Mammary epithelial cell (primary cell): ENCODE measurements at regions not wholly inside any gene's neighbourhood (a gene's known extent, or its start where the extent isn't known, plus 50 kb on each side); places are given as distances from the start of the nearest gene placed in this dataset.

Experiments used
- CTCF ChIP-seq, 2 donors: IDR thresholded peaks in 1 of 2; conservative IDR thresholded peaks in 1 of 2; 2 replicates each; pipeline ENCODE4 v1.5.1; 2011 to 2012; ENCODE audit warnings: inconsistent platforms in 2 of 2, low read length in 2 of 2, mild to moderate bottlenecking in 2 of 2, control low read depth in 1 of 2, low read depth in 1 of 2; ENCODE audit not compliant: insufficient read depth in 1 of 2; ENCODE audit errors: extremely low read depth in 1 of 2
- EZH2 ChIP-seq: IDR thresholded peaks from 2 replicates; pipeline ENCODE4 v1.6.1; 2012; ENCODE audit warnings: low read length, inconsistent platforms, borderline replicate concordance

GRCh38 chr2:122249673-122250072, 494.2 kb downstream of the TSN start:
- TF ChIP-seq CTCF (conservative IDR thresholded peaks at IDR 0.05 in 1 of 2, IDR thresholded peaks at IDR 0.05 in 1 of 2; ENCODE audit: extremely low read depth in 1 of 2, insufficient read depth in 1 of 2, low read depth in 1 of 2, low read length in 2 of 2): no peak
- TF ChIP-seq EZH2: no peak
